Calu3 (cell line): ENCODE measurements at regions not wholly inside any gene's neighbourhood (a gene's known extent, or its start where the extent isn't known, plus 50 kb on each side); places are given as distances from the start of the nearest gene placed in this dataset.

ENCODE experiments used
- BruUV-seq: library from RNA; stranded (reverse); fragments of 400-500 nt; replicated peaks from 2 replicates; lab custom pipeline; 2021; lab: Mats Ljungman, UMichigan
- CTCF ChIA-PET: fragments of 300-600 bp; sonication (Branson Sonifier 250); formaldehyde crosslinking; loops from one replicate; lab custom pipeline; 2022; ENCODE audit warnings: antibody characterized with exemption; lab: Charles Lee
- DNase-seq: peaks from one replicate; pipeline ENCODE4 v3.0.0; 2022
- H3K27ac Mint-ChIP-seq: one replicate; pipeline ENCODE4 v1.8.0; 2022; ENCODE audit warnings: mixed read lengths; ENCODE audit not compliant: unreplicated experiment
- H3K27me3 Mint-ChIP-seq: one replicate; pipeline ENCODE4 v1.8.0; 2022; ENCODE audit warnings: mixed read lengths; ENCODE audit not compliant: unreplicated experiment
- H3K36me3 Mint-ChIP-seq: one replicate; pipeline ENCODE4 v1.8.0; 2022; ENCODE audit warnings: mild to moderate bottlenecking, moderate library complexity, mixed read lengths; ENCODE audit not compliant: insufficient read depth, unreplicated experiment
- H3K4me1 Mint-ChIP-seq: one replicate; pipeline ENCODE4 v1.8.0; 2022; ENCODE audit warnings: mild to moderate bottlenecking, low read depth, mixed read lengths; ENCODE audit not compliant: unreplicated experiment
- H3K4me3 Mint-ChIP-seq: one replicate; pipeline ENCODE4 v1.8.0; 2022; ENCODE audit warnings: mild to moderate bottlenecking, low read depth, moderate library complexity, mixed read lengths; ENCODE audit not compliant: unreplicated experiment
- H3K9me3 Mint-ChIP-seq: one replicate; pipeline ENCODE4 v1.8.0; 2022; ENCODE audit warnings: low read depth, mixed read lengths; ENCODE audit not compliant: unreplicated experiment
- intact Hi-C: fragments of 100-400 bp; cut with micrococcal nuclease; formaldehyde crosslinking; loops from one replicate; pipeline ENCODE4 v1.10.0; 2022; ENCODE audit not compliant: unreplicated experiment
- TF ChIP-seq, protein P1 (sequence below): fragments of 200-600 bp; IDR thresholded peaks from one replicate; pipeline ENCODE4 v1.8.0; 2022; ENCODE audit warnings: antibody characterized with exemption; ENCODE audit not compliant: unreplicated experiment

- no peak for DNase-seq
- intact Hi-C loops: no loop called here
- no peak overlapping the region for H3K4me3 Mint-ChIP-seq
- H3K4me1 Mint-ChIP-seq: no peaks in the 10 kb centered on the region
- no peak overlapping the region for H3K27ac Mint-ChIP-seq
- no peaks in the 10 kb centered on the region for H3K36me3 Mint-ChIP-seq
- BruUV-seq: no TSS peak
- CTCF ChIA-PET: no interaction called here
- peaks cover 13% of the 10 kb centered on the region for H3K27me3 Mint-ChIP-seq
- H3K9me3 Mint-ChIP-seq: no peaks in the 10 kb centered on the region
- TF ChIP-seq, protein P1, sequence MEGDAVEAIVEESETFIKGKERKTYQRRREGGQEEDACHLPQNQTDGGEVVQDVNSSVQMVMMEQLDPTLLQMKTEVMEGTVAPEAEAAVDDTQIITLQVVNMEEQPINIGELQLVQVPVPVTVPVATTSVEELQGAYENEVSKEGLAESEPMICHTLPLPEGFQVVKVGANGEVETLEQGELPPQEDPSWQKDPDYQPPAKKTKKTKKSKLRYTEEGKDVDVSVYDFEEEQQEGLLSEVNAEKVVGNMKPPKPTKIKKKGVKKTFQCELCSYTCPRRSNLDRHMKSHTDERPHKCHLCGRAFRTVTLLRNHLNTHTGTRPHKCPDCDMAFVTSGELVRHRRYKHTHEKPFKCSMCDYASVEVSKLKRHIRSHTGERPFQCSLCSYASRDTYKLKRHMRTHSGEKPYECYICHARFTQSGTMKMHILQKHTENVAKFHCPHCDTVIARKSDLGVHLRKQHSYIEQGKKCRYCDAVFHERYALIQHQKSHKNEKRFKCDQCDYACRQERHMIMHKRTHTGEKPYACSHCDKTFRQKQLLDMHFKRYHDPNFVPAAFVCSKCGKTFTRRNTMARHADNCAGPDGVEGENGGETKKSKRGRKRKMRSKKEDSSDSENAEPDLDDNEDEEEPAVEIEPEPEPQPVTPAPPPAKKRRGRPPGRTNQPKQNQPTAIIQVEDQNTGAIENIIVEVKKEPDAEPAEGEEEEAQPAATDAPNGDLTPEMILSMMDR: no peak
These were observed 255.1 kb downstream of the NEDD1 start for GRCh38 chr12:97162173-97162572.

- no peak for DNase-seq
- peaks cover 13% of the 10 kb centered on the region for H3K27me3 Mint-ChIP-seq
- H3K4me1 Mint-ChIP-seq: no peaks in the 10 kb centered on the region
- H3K9me3 Mint-ChIP-seq: no peaks in the 10 kb centered on the region
- intact Hi-C loops: no loop called here
- CTCF ChIA-PET: no interaction called here
- no TSS peak for BruUV-seq
- no peak overlapping the region for H3K4me3 Mint-ChIP-seq
- H3K36me3 Mint-ChIP-seq: no peaks in the 10 kb centered on the region
- H3K27ac Mint-ChIP-seq: no peak overlapping the region
- TF ChIP-seq, protein P1: no peak
These were observed 257.9 kb downstream of the NEDD1 start for GRCh38 chr12:97164936-97165335.

DNA sequence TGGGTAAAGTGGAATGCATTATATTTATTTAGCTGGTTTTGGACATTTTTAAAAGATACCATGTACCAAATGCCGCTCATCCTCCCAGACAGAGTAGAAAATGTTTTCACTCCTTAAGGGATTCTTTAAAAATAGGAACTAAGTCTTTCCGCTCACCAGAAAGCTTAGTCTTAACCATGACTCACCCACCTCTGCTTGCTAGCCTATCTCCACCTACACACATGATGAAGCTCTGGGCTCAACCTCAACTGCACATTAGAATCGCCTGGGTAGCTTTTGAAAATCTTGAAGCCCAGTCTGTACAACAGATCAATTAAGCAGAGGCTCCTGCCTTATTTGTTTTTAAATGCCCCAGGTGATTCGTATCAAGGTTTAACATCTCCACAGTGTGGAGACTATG lies 260.5 kb downstream of the NEDD1 start:
- no TSS peak for BruUV-seq
- no peak for DNase-seq

DNA sequence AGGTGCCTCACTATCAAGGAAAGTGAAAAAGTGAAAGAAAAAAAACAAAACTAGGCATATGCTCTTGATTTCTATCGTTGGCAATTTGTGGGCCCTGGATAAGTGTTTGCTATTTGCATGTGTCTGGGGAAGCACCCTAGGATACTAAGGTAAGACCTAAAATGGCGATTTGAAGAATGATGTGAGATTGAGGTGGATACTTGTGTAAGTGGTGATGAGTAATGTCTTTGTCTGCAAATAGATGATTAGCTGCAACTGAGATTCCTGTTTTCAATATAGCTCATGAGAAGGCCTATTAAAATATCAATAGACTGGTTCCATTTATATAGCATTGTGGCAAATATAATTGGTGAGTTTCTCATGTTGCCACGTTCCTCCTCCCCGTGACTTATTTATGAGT lies 261.7 kb downstream of the NEDD1 start:
- H3K4me3 Mint-ChIP-seq: no peak overlapping the region
- TF ChIP-seq, protein P1: no peak
- intact Hi-C loops: no loop called here
- H3K27ac Mint-ChIP-seq: no peak overlapping the region
- H3K4me1 Mint-ChIP-seq: no peaks in the 10 kb centered on the region
- H3K9me3 Mint-ChIP-seq: no peaks in the 10 kb centered on the region
- BruUV-seq: no TSS peak
- no peaks in the 10 kb centered on the region for H3K36me3 Mint-ChIP-seq
- CTCF ChIA-PET: no interaction called here
- H3K27me3 Mint-ChIP-seq: peaks cover 7% of the 10 kb centered on the region
- DNase-seq: no peak

More for the DNA sequence above, 260.5 kb downstream of the NEDD1 start:
- no peak overlapping the region for H3K27ac Mint-ChIP-seq
- CTCF ChIA-PET: no interaction called here
- no peaks in the 10 kb centered on the region for H3K4me1 Mint-ChIP-seq
- peaks cover 13% of the 10 kb centered on the region for H3K27me3 Mint-ChIP-seq
- H3K4me3 Mint-ChIP-seq: no peak overlapping the region
- TF ChIP-seq, protein P1: no peak
- H3K36me3 Mint-ChIP-seq: no peaks in the 10 kb centered on the region
- intact Hi-C loops: no loop called here
- H3K9me3 Mint-ChIP-seq: no peaks in the 10 kb centered on the region
